HG03442 (cell line): ENCODE measurements at regions not wholly inside any gene's neighbourhood (a gene's known extent, or its start where the extent isn't known, plus 50 kb on each side); places are given as distances from the start of the nearest gene placed in this dataset.
"Not testable (repeated sequence)": the region's sequence is repeated elsewhere in the genome, so short reads cannot be mapped to it uniquely, and the experiment has no call there.

Experiments
- ATAC-seq: cut with Tn5 transposase; IDR thresholded peaks from one replicate; pipeline ENCODE4 v1.9.1; 2021; ENCODE audit warnings: mild to moderate bottlenecking, moderate library complexity; ENCODE audit not compliant: unreplicated experiment

DNA sequence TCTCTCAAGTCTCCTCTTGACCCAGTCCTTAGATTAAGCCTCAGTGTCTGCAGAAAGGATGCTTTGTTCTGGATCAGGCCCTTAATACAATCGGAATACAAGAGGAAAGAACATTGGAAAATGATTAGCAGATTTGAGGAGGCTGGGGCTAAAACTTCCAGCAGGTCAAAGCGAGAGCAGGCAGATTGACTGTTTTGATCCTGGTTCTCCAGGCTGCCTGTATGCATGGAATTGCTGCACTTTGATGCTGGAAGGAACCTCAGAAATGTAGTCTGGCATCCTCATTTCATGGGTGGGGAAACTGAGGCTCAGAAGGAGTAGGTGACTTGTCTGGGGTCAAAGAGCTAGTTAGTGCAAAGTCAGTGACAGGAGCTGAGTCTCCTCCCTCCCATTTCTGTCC is 202.8 kb downstream of the EMX2 start:
- no peak for ATAC-seq

DNA sequence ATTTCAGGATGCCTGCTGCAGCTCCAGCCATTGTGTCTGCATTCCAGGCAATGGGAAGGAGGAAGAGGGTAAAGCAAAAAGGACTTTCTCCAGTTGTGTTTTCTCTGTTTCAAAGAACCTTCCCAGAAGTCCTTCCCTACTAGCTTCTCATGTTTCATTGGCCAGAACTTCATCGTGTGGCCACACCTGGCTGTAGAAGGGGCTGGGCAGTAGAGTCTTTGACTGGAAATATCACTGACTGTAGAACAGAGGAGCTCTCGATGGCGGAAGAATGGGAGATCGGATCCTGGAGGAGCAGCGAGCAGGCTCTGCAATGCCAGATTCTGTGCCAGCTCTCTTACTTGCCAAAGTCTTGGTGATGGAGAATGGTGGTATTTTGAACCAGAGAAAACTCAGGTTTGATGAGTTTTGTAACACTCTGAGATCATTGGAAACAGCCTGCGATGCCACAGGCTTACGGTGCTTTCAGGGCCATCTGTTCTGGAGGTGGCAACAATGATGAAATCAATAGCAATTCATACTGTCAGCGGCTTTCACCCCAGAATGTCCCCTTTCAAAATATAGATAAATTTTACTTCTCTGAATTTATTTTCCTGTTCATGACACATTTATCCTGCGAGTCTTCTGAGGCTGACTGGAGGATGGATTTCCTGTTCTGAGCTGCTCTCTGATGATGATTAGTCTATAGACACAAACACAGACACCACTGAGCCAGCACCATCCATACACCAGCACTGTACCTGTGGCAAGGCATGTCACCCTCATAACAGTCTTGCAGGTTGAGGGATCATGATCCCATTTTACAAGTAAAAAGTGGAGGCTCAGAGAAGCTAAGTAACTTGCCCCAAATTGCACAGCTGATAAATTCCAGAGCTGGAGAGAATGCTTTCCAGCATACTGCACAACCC is 204.2 kb downstream of the EMX2 start:
- no peak for ATAC-seq

DNA sequence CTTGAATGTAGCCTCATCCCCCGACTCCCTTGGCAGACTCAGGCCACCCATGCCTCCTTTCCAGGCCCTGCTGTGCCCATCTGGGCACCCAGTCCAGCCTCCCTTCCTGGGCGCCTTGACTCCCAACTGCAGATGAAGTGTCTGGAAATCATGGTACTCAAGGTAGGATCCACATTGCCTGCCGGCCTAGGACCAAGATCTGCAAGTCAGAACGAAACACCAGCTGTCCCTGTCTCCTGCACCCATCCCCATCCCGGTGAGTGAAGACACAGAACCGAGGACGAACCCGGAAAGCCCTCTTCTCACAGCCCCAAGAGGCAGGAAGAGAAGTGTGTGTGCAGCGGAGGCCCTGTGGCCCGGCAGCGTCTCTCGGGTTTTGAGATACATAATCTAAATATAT is 205.1 kb downstream of the EMX2 start:
- ATAC-seq, result no peak

DNA sequence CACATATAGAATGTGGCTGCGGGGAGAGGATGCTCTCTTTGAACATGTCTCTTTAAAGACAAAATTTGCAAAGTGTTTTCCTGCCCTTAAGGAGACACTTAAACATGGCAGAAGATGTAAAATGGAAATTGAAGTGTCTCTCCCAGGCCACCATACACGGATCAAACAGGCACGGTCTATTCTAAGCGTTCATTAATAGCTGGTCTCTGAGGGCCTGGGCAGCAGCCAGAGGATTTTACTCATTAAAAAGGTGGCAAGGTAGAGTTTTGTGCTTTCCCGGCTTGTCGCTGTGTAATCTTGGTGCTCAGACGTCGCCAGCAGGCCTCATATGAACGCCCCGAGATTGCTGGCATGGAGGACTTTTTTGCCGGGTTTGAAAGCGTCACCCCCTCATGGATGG is 205.5 kb downstream of the EMX2 start:
- no peak for ATAC-seq

DNA sequence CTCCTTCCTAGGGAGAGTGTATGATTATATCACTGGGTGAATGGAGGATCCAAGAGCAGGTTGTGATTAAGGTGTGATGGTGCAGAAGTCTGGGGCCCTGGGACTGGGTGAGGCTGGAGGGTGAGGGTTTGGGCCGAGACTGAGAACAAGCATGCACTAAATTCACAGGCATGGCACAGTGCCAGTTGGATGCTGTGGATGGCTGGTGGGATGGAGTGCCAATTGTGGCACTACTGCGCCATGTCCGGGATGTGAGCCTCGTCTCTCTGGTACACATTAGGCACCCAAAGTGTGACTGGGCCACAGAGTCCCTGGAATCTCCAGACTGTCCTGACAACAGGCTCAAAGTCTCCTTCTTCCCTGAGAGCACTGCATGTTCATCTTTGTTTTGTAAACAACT is 208.1 kb downstream of the EMX2 start:
- no peak for ATAC-seq

DNA sequence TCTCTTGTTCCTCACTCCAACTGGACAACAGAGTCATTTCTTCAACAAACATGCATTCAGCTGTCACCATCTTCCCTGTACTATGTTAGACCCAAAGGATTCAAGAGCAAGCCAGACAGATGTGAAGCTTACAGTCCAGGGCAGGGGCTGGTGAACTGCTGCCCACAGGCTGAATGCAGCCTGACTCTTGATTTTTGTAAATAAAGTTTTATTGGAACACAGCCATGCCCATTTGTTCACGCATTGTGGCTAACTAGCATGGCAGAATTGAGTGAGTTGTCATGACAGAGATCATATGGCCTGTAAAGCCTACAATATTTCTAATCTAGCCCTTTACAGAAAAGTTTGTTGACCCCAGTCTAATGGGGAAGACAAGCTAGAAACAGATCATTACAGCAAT is 208.7 kb downstream of the EMX2 start:
- ATAC-seq, result no peak

DNA sequence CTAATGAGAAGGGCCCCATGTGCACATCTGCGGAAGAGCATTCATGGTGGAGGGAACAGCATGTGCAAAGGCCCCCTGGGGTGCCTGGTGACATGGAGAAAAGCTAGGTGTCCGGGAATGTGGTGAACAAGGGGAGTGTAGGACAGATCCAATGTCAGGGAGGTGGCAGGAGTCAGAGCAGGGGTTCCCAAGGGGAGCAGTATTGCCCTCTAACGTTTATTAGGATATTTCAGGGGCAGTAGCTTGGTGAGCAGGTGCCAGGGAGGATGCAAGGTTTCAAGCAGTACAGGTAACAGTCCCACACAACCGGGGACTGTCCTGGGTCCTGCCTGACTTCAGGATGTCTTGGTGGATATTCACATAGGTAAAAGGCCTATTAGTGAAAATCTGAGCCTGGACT is 209.6 kb downstream of the EMX2 start:
- no peak for ATAC-seq

DNA sequence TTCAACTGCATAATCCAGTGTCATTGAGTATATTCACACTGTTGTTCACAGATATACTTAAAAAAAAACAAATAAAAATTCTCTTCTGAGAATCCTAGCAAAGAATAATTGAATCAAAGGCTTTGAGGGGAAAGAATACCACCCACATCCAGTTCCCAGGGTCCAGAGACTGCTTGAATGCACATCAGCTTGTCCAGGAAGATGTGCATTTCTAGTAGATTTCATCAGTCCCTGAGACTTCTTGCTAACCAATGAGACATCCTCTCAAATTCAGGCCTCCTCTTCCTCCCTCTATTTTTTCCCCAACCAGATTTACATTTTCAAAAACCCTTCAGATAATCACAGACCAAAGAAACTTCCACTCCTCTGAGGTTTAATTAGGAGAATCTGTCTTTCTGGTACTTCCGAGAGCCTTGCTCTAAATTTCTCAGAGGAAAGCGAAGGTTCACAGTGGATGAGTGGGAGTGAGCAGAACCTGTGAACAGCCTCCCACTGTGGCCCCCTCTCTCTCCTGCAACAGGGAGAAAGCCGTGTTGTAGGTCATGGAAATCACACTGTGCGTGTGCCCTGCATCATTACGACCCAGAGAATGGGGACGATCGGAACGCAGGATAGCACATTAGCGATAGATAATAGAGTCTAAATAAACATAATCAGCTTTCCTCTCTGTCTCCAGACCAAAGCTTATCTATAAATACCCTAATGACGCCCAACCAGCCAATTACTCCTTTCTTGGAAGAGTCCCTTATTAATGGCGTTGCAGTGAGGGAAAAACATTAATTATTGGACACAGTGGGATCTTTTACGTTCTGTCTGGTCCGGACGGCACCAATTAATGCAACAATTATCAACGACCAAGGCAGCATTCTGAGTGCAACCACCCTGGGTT is 212.5 kb downstream of the EMX2 start:
- no peak for ATAC-seq

DNA sequence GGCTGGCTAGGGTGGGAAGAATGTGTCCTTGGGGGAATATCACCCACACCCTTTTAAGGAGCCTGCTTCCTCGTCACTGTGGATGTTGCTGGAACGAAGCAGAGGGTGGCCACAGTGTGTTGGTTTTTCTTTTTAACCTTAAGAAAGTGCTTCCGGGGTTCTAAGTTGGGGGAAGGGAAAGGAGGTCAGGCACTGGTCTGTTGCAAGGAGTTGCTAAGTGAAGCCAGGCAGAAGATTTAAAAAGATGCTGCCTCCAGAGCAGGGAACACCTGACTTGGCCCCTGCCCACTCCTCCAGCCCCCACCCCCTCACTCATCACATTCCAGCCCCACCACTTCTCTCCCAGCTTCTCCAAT is 213.1 kb downstream of the EMX2 start:
- no peak for ATAC-seq

DNA sequence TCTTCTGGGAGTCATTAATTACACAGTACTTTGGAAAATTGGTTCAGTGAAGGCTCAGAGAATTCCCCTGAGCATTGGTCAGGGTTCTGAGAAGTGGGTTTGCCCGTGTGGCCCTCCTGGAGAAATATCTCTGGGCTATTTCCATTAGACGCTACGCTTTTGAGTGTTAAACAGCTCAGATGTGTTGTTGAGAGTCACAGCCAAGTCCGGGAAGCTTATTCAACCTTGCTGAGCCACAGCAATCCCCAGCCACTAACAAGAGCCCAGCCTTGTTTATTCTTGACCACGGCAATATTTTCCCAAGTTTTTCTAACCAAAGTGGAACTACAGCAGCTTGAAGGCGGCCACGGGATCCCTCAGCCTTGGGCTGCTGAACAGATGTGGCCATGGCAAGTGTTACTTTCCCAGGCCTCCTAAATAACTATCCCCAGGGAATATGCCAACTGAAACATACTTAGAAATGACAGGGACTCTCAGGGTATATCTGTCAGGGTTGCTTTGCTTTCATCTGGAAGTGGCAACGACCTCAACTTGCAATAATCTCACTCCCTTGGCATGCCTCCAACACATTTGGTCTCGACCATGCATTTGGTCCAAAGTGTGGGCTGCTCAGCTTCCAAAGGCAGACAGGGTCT is 214.7 kb downstream of the EMX2 start:
- no peak for ATAC-seq

DNA sequence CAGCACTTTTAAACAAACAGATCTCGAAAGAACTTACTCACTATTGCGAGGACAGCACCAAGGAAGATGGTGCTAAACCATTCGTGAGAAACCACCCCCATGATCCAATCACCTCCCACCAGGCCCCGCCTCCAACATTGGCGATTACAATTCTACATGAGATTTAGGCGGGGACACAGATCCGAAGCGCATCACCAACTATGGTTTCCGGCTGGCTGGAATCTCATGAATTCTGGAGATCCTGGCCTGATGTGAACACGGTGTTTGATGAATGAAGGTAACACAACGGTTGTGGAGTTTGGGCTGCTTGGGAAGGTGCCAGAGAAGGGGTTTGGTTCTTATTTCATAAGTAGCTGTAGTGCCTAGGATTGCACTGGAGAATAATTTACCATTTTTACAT is 216.7 kb downstream of the EMX2 start:
- no peak for ATAC-seq

DNA sequence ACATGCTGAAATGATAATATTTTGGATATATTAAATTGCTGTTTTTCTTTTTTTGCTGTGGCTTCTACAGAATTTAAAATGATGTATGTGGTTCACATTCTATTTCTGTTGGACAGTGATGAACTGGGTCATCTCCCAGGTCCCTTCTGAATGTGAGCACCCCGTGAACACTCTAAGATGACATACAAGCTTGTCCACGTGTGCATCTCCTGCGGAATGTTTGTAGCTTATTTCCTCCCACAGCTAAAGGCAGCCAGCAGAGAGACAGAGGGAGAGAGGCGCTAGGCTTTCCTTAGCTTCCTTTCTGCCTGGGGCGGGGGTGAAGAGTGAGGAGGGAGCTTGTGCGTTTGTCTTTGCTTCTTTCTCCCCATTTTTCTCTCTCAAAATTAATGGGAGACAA is 219.1 kb downstream of the EMX2 start:
- no peak for ATAC-seq

DNA sequence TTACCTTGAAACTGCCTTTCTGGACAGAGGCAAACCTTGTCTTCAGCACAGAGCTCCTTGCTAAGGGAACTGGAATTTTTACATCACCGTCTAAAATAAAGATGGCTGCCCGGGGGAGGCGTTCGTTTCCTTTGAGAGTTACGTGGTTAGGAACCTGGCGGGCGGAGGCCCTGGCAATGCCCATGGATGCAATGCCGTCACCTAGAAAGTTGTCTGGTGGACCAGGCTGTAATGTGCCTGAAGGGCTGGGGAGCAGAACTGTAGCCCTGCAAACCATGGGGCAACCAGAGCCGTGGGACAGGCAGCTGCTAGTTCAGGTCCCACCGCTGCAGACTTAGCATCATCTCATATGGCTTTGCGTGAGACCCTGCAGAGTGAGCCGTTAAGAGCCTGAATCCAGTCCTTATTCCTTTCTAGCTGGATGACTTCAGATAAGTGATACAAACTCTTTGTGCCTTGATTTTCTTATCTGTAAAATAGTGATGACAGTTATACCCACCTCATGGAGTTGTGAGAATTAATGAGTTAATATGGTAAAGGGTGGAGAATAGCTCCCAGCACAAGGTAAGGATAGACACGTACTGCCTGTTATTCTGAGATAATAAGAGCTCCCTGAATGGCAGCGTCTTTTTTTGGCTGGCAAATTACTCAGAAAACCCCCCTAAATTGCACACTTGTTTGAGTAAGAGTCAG is 219.7 kb downstream of the EMX2 start:
- no peak for ATAC-seq

DNA sequence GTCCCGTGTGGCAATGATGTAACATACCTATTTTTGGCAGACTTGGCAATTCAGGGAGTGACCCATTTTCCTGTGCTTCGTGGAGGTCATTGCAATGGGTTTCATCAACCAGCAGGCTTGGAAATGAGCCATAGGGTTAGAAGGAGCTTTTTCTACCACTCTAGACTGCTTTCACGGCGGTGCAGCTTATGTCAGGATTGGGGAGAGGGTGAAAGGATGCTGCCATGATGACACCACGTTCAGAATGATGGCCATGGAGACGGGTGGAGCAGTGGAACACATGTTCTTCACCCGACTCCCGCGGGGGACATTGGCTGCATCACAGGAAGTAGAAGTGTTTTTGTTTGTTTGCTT is 220.2 kb downstream of the EMX2 start:
- no peak for ATAC-seq

DNA sequence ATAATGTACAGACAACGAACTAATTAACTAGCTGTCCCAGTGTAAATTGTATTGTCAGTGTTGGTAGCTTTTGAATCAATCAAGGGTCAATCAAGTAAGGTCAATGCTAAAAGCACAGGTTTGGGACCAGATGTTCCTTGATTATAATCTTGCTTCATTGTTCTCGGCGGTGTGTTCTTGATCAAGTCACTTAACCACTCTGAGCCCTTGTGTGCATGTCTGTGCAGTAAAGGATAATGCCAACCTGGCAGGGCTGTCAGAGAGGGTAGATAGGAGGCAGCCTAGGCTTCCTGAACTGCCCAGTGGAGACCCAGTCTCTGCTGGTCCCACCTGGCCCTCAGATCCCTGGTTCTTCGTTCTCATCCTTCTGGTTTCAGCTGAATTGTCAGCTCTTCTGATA is 221.0 kb downstream of the EMX2 start:
- no peak for ATAC-seq

DNA sequence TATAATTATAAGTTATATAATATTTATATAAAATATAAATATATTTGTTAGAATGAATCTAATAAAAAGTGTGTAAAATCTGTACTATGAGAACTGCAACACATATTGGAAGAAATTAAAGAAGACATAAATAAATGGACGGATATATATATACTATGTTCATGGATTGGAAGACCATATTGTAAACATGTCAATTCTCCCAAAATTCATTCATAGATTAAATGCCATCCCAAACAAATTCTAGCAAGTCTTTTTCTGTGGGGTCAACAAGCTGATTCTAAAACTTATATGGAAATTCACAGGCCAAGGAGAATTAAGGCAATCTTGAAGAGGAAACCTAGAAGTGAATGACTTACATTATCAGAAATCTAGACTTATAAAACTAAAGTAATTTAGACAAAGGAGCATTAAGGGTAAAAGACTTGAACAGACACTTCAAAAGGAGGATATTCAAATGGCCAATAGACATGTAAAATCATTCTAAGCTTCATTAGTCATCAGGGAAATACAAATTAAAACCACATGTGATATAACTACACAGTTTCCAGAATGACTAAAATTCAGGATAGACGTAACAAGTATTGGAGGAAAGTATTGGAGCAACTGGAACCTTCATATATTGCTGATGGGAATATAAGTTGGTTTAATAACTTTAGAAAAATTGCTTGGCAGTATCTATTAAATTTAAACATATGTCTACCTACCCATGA is 225.9 kb downstream of the EMX2 start:
- no peak for ATAC-seq

DNA sequence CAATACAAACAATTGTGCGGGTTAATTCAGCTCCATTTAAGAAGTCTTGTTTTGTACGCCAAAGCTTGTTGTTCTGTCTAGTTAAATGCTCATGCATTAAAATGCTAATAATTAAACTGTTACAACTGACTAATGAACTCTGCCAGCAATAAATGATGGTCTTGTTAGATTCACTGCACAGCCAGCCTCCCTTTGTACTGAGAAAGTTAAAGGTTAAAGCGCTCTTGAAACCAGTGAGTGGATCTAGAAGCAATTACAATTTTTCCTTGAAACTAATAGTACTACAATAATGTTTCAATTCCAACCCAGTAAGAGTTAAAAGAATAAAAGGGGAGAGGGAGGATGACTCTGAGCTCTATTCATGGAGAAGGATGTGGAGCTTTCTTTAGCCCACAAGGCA is 233.0 kb downstream of the EMX2 start:
- no peak for ATAC-seq

DNA sequence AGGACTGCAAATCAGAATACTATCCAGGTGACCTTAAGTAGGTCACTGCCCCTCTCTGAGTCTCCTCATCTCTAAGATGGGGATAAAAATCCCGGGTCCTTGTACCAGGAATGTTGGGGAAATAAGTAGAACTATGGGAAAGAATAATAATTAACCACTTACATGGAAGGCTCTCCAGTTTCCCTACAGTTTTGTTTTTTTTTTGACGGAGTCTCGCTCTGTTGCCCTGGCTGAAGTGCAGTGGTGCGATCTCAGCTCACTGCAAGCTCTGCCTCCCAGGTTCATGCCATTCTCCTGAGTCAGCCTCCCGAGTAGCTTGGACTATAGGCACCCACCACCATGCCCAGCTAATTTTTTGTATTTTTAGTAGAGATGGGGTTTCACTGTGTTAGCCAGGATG is 234.7 kb downstream of the EMX2 start:
- not testable (repeated sequence) for ATAC-seq

DNA sequence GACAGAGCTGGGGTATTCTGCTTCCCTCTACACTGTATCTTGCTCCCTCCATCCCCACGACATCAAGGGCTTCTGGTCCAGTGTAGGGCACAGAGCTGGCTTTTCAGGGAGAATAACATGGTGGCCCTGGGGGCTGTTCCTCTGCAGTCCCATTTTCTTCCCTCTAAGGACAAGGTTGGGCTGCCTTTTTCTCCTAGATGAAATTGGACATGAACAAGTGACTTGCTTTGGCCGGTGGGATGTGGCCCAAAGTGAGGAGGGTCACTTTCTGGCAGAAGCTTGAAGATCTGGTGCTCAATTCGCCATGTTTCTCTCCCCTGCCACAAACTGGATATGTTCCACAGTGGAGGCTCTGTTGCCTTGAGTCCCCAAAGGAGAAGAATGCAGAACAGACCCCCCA is 235.7 kb downstream of the EMX2 start:
- no peak for ATAC-seq

DNA sequence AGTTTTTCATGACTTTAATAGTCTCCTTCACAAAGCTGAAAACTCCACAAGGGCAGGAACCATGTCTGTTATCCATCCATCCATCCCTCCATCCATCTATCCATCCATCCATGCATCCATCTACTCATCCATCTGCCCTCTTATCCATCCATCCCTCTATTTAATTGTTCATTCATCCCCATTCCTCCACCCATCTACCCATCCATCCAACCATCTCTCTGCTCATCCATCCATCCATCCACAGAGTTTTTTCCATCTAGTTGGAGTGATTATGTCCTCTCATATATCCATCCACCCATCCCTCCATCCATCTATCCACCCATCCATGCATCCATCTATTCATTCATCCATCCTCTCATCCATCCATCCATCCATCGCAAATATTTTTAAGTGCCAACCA is 237.9 kb downstream of the EMX2 start:
- no peak for ATAC-seq
